B cell (primary cell): ENCODE measurements at regions not wholly inside any gene's neighbourhood (a gene's known extent, or its start where the extent isn't known, plus 50 kb on each side); places are given as distances from the start of the nearest gene placed in this dataset.

Experiments
- ATAC-seq: fragments of 200-7000 bp; cut with Tn5 transposase; one replicate; pipeline ENCODE4 v1.10.0; 2021; ENCODE audit warnings: low read depth, mild to moderate bottlenecking, moderate number of reproducible peaks, moderate library complexity
- CTCF ChIA-PET: fragments of 350-600 bp; sonication (Branson Sonifier 250); formaldehyde crosslinking; loops from one replicate; lab custom pipeline; 2021; ENCODE audit warnings: antibody characterized with exemption, inconsistent platforms; lab: Charles Lee
- POLR2A ChIA-PET: fragments of 350-600 bp; sonication (Branson Sonifier 250); formaldehyde crosslinking; loops from one replicate; lab custom pipeline; 2021; ENCODE audit warnings: antibody characterized with exemption; lab: Charles Lee
- DNase-seq: peaks from one replicate; pipeline ENCODE4 v3.0.0; 2013
- H2AFZ ChIP-seq: 2 replicates; pipeline ENCODE4 v1.6.1; 2012; ENCODE audit warnings: mild to moderate bottlenecking, low read depth, low read length; ENCODE audit not compliant: insufficient read depth, poor library complexity, severe bottlenecking
- H3K27ac ChIP-seq, 2 donors: 1 replicate in 1 of 2; 2 replicates in 1 of 2; pipeline ENCODE4 v1.5.1; 2012 to 2013; ENCODE audit warnings: low read length in 2 of 2, mild to moderate bottlenecking in 2 of 2, moderate library complexity in 1 of 2
- H3K27me3 ChIP-seq, 4 experiments: fragments of 200-600 bp in 1 of 4; sonication (generic) in 1 of 4; replicated peaks in 1 of 4; 1 replicate in 2 of 4; 2 replicates in 2 of 4; pipeline versions ENCODE4 v1.6.1 to v1.7.0; 2013 to 2016; ENCODE audit warnings: low read length in 3 of 4, mild to moderate bottlenecking in 2 of 4, mixed read lengths in 1 of 4, moderate library complexity in 1 of 4; ENCODE audit not compliant: insufficient read depth in 4 of 4, control insufficient read depth in 3 of 4; ENCODE audit errors: control extremely low read depth in 1 of 4
- H3K36me3 ChIP-seq, 2 experiments: replicated peaks in 1 of 2; 1 replicate in 1 of 2; 2 replicates in 1 of 2; pipeline versions ENCODE4 v1.6.1 to v1.7.1; 2013; ENCODE audit warnings: low read length in 1 of 2; ENCODE audit not compliant: insufficient read depth in 2 of 2, control insufficient read depth in 1 of 2; ENCODE audit errors: control extremely low read depth in 1 of 2, extremely low read depth in 1 of 2
- H3K4me1 ChIP-seq, 2 donors: fragments of 200-600 bp in 1 of 2; sonication (generic) in 1 of 2; 1 replicate in 1 of 2; 2 replicates in 1 of 2; pipeline versions ENCODE4 v1.5.1 to v1.6.1; 2013 to 2017; ENCODE audit warnings: low read length in 2 of 2; ENCODE audit not compliant: control insufficient read depth in 2 of 2, insufficient read depth in 2 of 2
- H3K4me2 ChIP-seq: replicated peaks from 2 replicates; pipeline ENCODE3; 2012; ENCODE audit warnings: mild to moderate bottlenecking, low read depth, low read length; ENCODE audit not compliant: poor library complexity, severe bottlenecking
- H3K4me3 ChIP-seq, 5 experiments: fragments of 200-600 bp in 1 of 5; sonication (generic) in 1 of 5; 1 replicate in 3 of 5; 2 replicates in 2 of 5; pipeline versions ENCODE4 v1.5.1 to v1.7.0; 2011 to 2016; ENCODE audit warnings: low read length in 4 of 5, mild to moderate bottlenecking in 4 of 5, low read depth in 2 of 5, control low read depth in 1 of 5, moderate library complexity in 1 of 5; ENCODE audit not compliant: insufficient read depth in 1 of 5; ENCODE audit errors: control extremely low read depth in 1 of 5, extremely low read depth in 1 of 5
- H3K79me2 ChIP-seq: fragments of 200-600 bp; sonication (generic); one replicate; pipeline ENCODE4 v1.6.0; 2016; ENCODE audit warnings: low read length; ENCODE audit not compliant: control insufficient read depth, insufficient read depth
- H3K9ac ChIP-seq: fragments of 200-600 bp; sonication (generic); 2 replicates; pipeline ENCODE4 v1.6.1; 2017; ENCODE audit warnings: mild to moderate bottlenecking, low read length, moderate library complexity
- H3K9me3 ChIP-seq, 3 donors: one replicate each; pipeline versions ENCODE4 v1.6.1 to v1.7.1; 2013; ENCODE audit warnings: low read length in 2 of 3; ENCODE audit not compliant: control insufficient read depth in 2 of 3, insufficient read depth in 1 of 3; ENCODE audit errors: control extremely low read depth in 1 of 3
- H4K20me1 ChIP-seq: 2 replicates; pipeline ENCODE4 v1.6.0; 2012; ENCODE audit warnings: mild to moderate bottlenecking, low read length; ENCODE audit not compliant: insufficient read depth, control insufficient read depth, poor library complexity, severe bottlenecking
- H3K27ac Mint-ChIP-seq: one replicate; pipeline ENCODE4 v1.8.0; 2021; ENCODE audit warnings: mixed read lengths
- H3K27me3 Mint-ChIP-seq: one replicate; pipeline ENCODE4 v1.8.0; 2021; ENCODE audit warnings: mixed read lengths
- H3K4me1 Mint-ChIP-seq: one replicate; pipeline ENCODE4 v1.8.0; 2021; ENCODE audit warnings: mixed read lengths
- H3K4me3 Mint-ChIP-seq: one replicate; pipeline ENCODE4 v1.8.0; 2021; ENCODE audit warnings: mixed read lengths
- H3K9me3 Mint-ChIP-seq: one replicate; pipeline ENCODE4 v1.8.0; 2022; ENCODE audit warnings: mixed read lengths; ENCODE audit not compliant: insufficient read depth
- EZH2 ChIP-seq: IDR thresholded peaks from 2 replicates; pipeline ENCODE4 v1.6.1; 2012; ENCODE audit warnings: borderline replicate concordance, low read depth, mild to moderate bottlenecking, moderate library complexity, low read length; ENCODE audit not compliant: insufficient read depth, poor library complexity, severe bottlenecking
- WGBS: methylation state at CpG from one replicate; pipeline ENCODE4 v1.1.5; 2013; ENCODE audit warnings: missing lambda C conversion rate; ENCODE audit not compliant: insufficient coverage; 5-methylcytosine and 5-hydroxymethylcytosine counted together
- intact Hi-C: fragments of 100-400 bp; cut with micrococcal nuclease; formaldehyde crosslinking; loops from one replicate; pipeline ENCODE4 v1.10.0; 2022
- TF ChIP-seq, protein P1 (sequence below): fragments of 200-600 bp; IDR thresholded peaks from one replicate; pipeline ENCODE4 v1.8.0; 2022; ENCODE audit warnings: antibody characterized with exemption, mild to moderate bottlenecking

DNA sequence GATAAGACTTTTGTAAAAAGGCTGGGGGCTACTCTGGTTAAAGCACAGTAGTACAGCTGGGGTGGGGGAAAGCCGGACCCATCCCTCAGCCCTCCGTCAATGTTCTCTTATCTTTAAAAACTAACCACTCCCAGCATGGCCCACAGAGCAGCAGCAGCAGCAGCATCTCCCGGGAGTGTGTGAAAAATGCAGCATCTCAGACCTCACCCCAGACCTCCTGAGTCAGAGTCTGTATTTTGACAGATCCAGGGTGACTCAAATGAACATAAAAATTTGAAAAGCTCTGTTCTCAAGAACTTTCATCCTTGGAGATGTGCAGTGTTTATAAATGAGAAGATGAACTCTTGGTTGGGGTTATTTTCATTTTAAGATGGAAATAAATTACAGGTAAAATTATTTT is 277.7 kb upstream of the ECI2 start:
- no peak for ATAC-seq
- Histone ChIP-seq H3K79me2 (no peaks in the 10 kb centered on the region), H3K9ac (no peak overlapping the region), H3K4me2 (no peak overlapping the region), H3K4me3 (no peak overlapping the region), H2AFZ (no peak overlapping the region), H4K20me1 (no peaks in the 10 kb centered on the region), H3K4me1 (peaks cover 9 to 11% of the 10 kb centered on the region in 2 donors), H3K27ac (no peak overlapping the region), H3K27me3 (no peaks in the 10 kb centered on the region), H3K9me3 (peaks cover 0 to 10% (median 1%) of the 10 kb centered on the region in 3 donors), H3K36me3 (no peaks in the 10 kb centered on the region)
- ChIA-PET POLR2A (no interaction called here), CTCF (interaction anchor here (1.0 kb wide), 1 partner anchor 14 kb away, joined by 3 read pairs; no protein-coding TSS in a partner anchor)
- no peak for TF ChIP-seq EZH2
- TF ChIP-seq, protein P1, sequence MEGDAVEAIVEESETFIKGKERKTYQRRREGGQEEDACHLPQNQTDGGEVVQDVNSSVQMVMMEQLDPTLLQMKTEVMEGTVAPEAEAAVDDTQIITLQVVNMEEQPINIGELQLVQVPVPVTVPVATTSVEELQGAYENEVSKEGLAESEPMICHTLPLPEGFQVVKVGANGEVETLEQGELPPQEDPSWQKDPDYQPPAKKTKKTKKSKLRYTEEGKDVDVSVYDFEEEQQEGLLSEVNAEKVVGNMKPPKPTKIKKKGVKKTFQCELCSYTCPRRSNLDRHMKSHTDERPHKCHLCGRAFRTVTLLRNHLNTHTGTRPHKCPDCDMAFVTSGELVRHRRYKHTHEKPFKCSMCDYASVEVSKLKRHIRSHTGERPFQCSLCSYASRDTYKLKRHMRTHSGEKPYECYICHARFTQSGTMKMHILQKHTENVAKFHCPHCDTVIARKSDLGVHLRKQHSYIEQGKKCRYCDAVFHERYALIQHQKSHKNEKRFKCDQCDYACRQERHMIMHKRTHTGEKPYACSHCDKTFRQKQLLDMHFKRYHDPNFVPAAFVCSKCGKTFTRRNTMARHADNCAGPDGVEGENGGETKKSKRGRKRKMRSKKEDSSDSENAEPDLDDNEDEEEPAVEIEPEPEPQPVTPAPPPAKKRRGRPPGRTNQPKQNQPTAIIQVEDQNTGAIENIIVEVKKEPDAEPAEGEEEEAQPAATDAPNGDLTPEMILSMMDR: no peak
- no peaks in the 10 kb centered on the region for H3K27me3 Mint-ChIP-seq
- intact Hi-C loops: no loop called here
- no peak overlapping the region for H3K4me3 Mint-ChIP-seq
- no peak overlapping the region for H3K27ac Mint-ChIP-seq
- WGBS: 100% methylated on average over 2 of the region's 3 CpGs
- no peak for DNase-seq
- H3K4me1 Mint-ChIP-seq: peaks cover 26% of the 10 kb centered on the region
- no peaks in the 10 kb centered on the region for H3K9me3 Mint-ChIP-seq

DNA sequence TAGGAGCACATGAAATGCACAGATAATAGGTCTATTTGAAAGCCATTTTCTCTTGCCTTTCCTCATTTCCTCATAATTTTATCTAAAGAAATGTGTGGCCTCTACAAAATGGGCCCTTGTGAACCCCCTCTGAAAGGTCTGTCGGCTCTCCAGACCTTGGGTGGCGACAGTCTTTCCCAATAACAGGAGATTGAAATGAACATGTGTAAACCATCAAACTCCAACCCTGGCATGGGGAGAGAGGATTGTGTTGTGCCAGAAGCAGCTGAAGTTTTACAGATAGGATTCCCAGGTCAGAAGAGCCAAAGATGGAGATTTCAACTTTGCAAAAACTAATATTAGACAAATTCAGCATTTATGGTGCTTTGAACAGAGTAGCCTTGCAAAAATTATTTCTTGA is 277.1 kb upstream of the ECI2 start:
- DNase-seq (no peak), ATAC-seq (no peak)
- H3K9me3 Mint-ChIP-seq: no peaks in the 10 kb centered on the region
- no peaks in the 10 kb centered on the region for H3K79me2 ChIP-seq
- no peaks in the 10 kb centered on the region for H3K27me3 ChIP-seq
- no peak overlapping the region for H2AFZ ChIP-seq
- H3K4me2 ChIP-seq: no peak overlapping the region
- intact Hi-C loops: no loop called here
- H3K36me3 ChIP-seq: no peaks in the 10 kb centered on the region
- WGBS: no CpG with 5 or more reads among the region's 2 CpGs
- H4K20me1 ChIP-seq: no peaks in the 10 kb centered on the region
- H3K4me1 ChIP-seq: peaks cover 12 to 15% of the 10 kb centered on the region in 2 donors
- H3K9ac ChIP-seq: no peak overlapping the region
- no peak overlapping the region for H3K27ac Mint-ChIP-seq
- ChIA-PET CTCF (no interaction called here), POLR2A (no interaction called here)
- H3K4me3 Mint-ChIP-seq: no peak overlapping the region
- no peak for TF ChIP-seq EZH2
- TF ChIP-seq, protein P1: no peak
- H3K4me3 ChIP-seq: no peak overlapping the region
- H3K4me1 Mint-ChIP-seq: peaks cover 32% of the 10 kb centered on the region
- H3K27ac ChIP-seq: no peak overlapping the region
- peaks cover under 1 to 10% (median 1%) of the 10 kb centered on the region in 3 donors for H3K9me3 ChIP-seq
- H3K27me3 Mint-ChIP-seq: no peaks in the 10 kb centered on the region
